Loucy (cell line): ENCODE measurements at regions not wholly inside any gene's neighbourhood (a gene's known extent, or its start where the extent isn't known, plus 50 kb on each side); places are given as distances from the start of the nearest gene placed in this dataset.

ENCODE experiments used
- EZH2phosphoT487 ChIP-seq: fragments of 200-600 bp; IDR thresholded peaks from 2 replicates; pipeline ENCODE4 v1.6.1; 2018; ENCODE audit warnings: antibody characterized with exemption, mild to moderate bottlenecking, moderate library complexity, borderline replicate concordance
- TF ChIP-seq, protein P1 (sequence below): fragments of 200-600 bp; sonication (generic); conservative IDR thresholded peaks from 2 replicates; pipeline ENCODE4 v1.5.1; 2014; ENCODE audit warnings: mild to moderate bottlenecking, antibody characterized with exemption, low read length

DNA sequence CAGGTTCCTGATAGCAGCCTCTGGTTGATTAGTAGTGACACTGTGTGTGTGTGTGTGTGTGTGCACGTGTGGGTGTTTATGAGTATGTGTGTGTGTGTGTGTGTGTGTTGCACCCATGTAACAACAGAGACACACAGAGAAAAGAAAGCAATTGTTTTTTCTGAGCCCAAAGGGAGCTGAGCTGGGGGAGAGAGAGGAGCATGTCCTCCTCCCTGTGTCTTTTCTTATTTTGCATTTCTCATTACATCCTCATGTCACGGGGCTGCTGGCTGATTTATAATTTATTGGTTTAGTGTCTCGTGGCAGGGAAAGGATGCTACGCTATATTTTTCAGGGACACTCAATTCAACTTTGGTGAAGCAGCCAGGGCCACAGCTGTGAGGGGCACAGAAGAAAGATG, 511.4 kb downstream of the BCOR start:
- TF ChIP-seq, protein P1, sequence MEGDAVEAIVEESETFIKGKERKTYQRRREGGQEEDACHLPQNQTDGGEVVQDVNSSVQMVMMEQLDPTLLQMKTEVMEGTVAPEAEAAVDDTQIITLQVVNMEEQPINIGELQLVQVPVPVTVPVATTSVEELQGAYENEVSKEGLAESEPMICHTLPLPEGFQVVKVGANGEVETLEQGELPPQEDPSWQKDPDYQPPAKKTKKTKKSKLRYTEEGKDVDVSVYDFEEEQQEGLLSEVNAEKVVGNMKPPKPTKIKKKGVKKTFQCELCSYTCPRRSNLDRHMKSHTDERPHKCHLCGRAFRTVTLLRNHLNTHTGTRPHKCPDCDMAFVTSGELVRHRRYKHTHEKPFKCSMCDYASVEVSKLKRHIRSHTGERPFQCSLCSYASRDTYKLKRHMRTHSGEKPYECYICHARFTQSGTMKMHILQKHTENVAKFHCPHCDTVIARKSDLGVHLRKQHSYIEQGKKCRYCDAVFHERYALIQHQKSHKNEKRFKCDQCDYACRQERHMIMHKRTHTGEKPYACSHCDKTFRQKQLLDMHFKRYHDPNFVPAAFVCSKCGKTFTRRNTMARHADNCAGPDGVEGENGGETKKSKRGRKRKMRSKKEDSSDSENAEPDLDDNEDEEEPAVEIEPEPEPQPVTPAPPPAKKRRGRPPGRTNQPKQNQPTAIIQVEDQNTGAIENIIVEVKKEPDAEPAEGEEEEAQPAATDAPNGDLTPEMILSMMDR, result no peak
- TF ChIP-seq EZH2phosphoT487, result no peak
